Suprapubic skin (tissue), 4 donors: ENCODE measurements at regions not wholly inside any gene's neighbourhood (a gene's known extent, or its start where the extent isn't known, plus 50 kb on each side); places are given as distances from the start of the nearest gene placed in this dataset.

Source experiments
- DNase-seq, 2 donors: peaks; one replicate each; pipeline ENCODE4 v3.0.0-alpha.2; 2019; ENCODE audit warnings: low spot score in 2 of 2
- H3K27ac ChIP-seq: fragments of 200-600 bp; sonication (generic); one replicate; pipeline ENCODE4 v1.5.1; 2019
- H3K27me3 ChIP-seq: fragments of 200-600 bp; sonication (generic); one replicate; pipeline ENCODE4 v1.5.1; 2019
- H3K36me3 ChIP-seq: fragments of 200-600 bp; sonication (generic); one replicate; pipeline ENCODE4 v1.5.1; 2019
- H3K4me1 ChIP-seq: fragments of 200-600 bp; sonication (generic); one replicate; pipeline ENCODE4 v1.5.1; 2019
- H3K4me3 ChIP-seq: fragments of 200-600 bp; sonication (generic); one replicate; pipeline ENCODE4 v1.5.1; 2019; ENCODE audit warnings: mild to moderate bottlenecking
- H3K9me3 ChIP-seq: fragments of 200-600 bp; sonication (generic); one replicate; pipeline ENCODE4 v1.5.1; 2019
- CTCF ChIP-seq, 2 donors: fragments of 200-600 bp in 1 of 2; fragments of 450-650 bp in 1 of 2; sonication (generic) in 1 of 2; IDR thresholded peaks; one replicate each; pipeline ENCODE4 v1.5.1; 2016 to 2019; ENCODE audit warnings: antibody characterized with exemption in 2 of 2, mild to moderate bottlenecking in 1 of 2, moderate library complexity in 1 of 2
- EP300 ChIP-seq: sonication (generic); formaldehyde crosslinking; IDR thresholded peaks from one replicate; pipeline ENCODE4 v1.6.1; 2017; ENCODE audit warnings: antibody characterized with exemption
- POLR2A ChIP-seq, 2 donors: fragments of 450-650 bp; IDR thresholded peaks; one replicate each; pipeline ENCODE4 v1.6.1; 2017; ENCODE audit warnings: antibody characterized with exemption in 2 of 2, mild to moderate bottlenecking in 2 of 2, moderate library complexity in 2 of 2
- POLR2AphosphoS5 ChIP-seq, 3 donors: sonication (generic); formaldehyde crosslinking; IDR thresholded peaks; one replicate each; pipeline ENCODE4 v1.6.1; 2017; ENCODE audit warnings: antibody characterized with exemption in 3 of 3
- WGBS: methylation state at CpG from one replicate; pipeline ENCODE4 v1.1.5; 2018; 5-methylcytosine and 5-hydroxymethylcytosine counted together

GRCh38 chr5:61667525-61668218, 335.6 kb downstream of the ZSWIM6 start:
- Histone ChIP-seq H3K27me3 (no peaks in the 10 kb centered on the region), H3K36me3 (no peaks in the 10 kb centered on the region), H3K9me3 (no peaks in the 10 kb centered on the region), H3K27ac (no peak overlapping the region), H3K4me3 (no peak overlapping the region), H3K4me1 (peaks cover 2% of the 10 kb centered on the region)
- TF ChIP-seq EP300 (no peak), POLR2A (IDR thresholded peaks at IDR 0.05) (no peak), CTCF (IDR thresholded peaks at IDR 0.05) (no peak), POLR2AphosphoS5 (IDR thresholded peaks at IDR 0.05) (no peak)
- no peak for DNase-seq
- WGBS: 49% methylated on average over 6 of the region's 6 CpGs

- no peaks in the 10 kb centered on the region for H3K9me3 ChIP-seq
- H3K36me3 ChIP-seq: no peaks in the 10 kb centered on the region
- no peaks in the 10 kb centered on the region for H3K27me3 ChIP-seq
- no peak overlapping the region for H3K27ac ChIP-seq
- 69% methylated on average over 3 of the region's 3 CpGs for WGBS
- peaks cover 8% of the 10 kb centered on the region for H3K4me1 ChIP-seq
- no peak for TF ChIP-seq POLR2A (IDR thresholded peaks at IDR 0.05)
- no peak for TF ChIP-seq CTCF (IDR thresholded peaks at IDR 0.05)
- DNase-seq: no peak
- no peak overlapping the region for H3K4me3 ChIP-seq
Observed at GRCh38 chr5:61669531-61669930, 337.5 kb downstream of the ZSWIM6 start.

- H3K9me3 ChIP-seq: no peaks in the 10 kb centered on the region
- no peak for DNase-seq
- WGBS: 83% methylated on average over 4 of the region's 4 CpGs
Observed at GRCh38 chr5:61670941-61671340, 338.9 kb downstream of the ZSWIM6 start.

GRCh38 chr5:61673007-61673735, 341.1 kb downstream of the ZSWIM6 start:
- no peaks in the 10 kb centered on the region for H3K36me3 ChIP-seq
- no peaks in the 10 kb centered on the region for H3K9me3 ChIP-seq
- TF ChIP-seq POLR2A (IDR thresholded peaks at IDR 0.05): no peak
- H3K27ac ChIP-seq: no peak overlapping the region
- no peak for DNase-seq
- H3K27me3 ChIP-seq: no peaks in the 10 kb centered on the region
- 74% methylated on average over 9 of the region's 9 CpGs for WGBS
- peaks cover 8% of the 10 kb centered on the region for H3K4me1 ChIP-seq
- no peak overlapping the region for H3K4me3 ChIP-seq

More at GRCh38 chr5:61670941-61671340, 338.9 kb downstream of the ZSWIM6 start:
- no peak for TF ChIP-seq CTCF (IDR thresholded peaks at IDR 0.05)
- no peak for TF ChIP-seq POLR2A (IDR thresholded peaks at IDR 0.05)
- no peak for TF ChIP-seq POLR2AphosphoS5 (IDR thresholded peaks at IDR 0.05)
- no peak for TF ChIP-seq EP300
- Histone ChIP-seq H3K4me1 (peaks cover 8% of the 10 kb centered on the region), H3K4me3 (no peak overlapping the region), H3K27ac (no peak overlapping the region), H3K27me3 (no peaks in the 10 kb centered on the region), H3K36me3 (no peaks in the 10 kb centered on the region)

GRCh38 chr5:61674378-61674777, 342.3 kb downstream of the ZSWIM6 start:
- Histone ChIP-seq H3K36me3 (no peaks in the 10 kb centered on the region), H3K4me3 (no peak overlapping the region), H3K9me3 (no peaks in the 10 kb centered on the region), H3K27ac (no peak overlapping the region), H3K27me3 (no peaks in the 10 kb centered on the region), H3K4me1 (peaks cover 8% of the 10 kb centered on the region)
- TF ChIP-seq CTCF (IDR thresholded peaks at IDR 0.05): no peak
- no peak for TF ChIP-seq POLR2A (IDR thresholded peaks at IDR 0.05)
- no peak for TF ChIP-seq EP300
- TF ChIP-seq POLR2AphosphoS5 (IDR thresholded peaks at IDR 0.05): no peak
- 77% methylated on average over 4 of the region's 4 CpGs for WGBS
- no peak for DNase-seq
